Glutamatergic neuron (in vitro differentiated cells): ENCODE measurements at regions not wholly inside any gene's neighbourhood (a gene's known extent, or its start where the extent isn't known, plus 50 kb on each side); places are given as distances from the start of the nearest gene placed in this dataset.

Source experiments
- DNase-seq: peaks from one replicate; pipeline ENCODE4 v3.0.0; 2022
- H3K27ac Mint-ChIP-seq: one replicate; pipeline ENCODE4 v1.8.0; 2020; ENCODE audit warnings: mild to moderate bottlenecking, mixed read lengths, inconsistent platforms; ENCODE audit not compliant: unreplicated experiment
- H3K27me3 Mint-ChIP-seq: one replicate; pipeline ENCODE4 v1.8.0; 2020; ENCODE audit warnings: mild to moderate bottlenecking, moderate library complexity, mixed read lengths, inconsistent platforms; ENCODE audit not compliant: unreplicated experiment
- H3K36me3 Mint-ChIP-seq: one replicate; pipeline ENCODE4 v1.8.0; 2020; ENCODE audit warnings: mild to moderate bottlenecking, mixed read lengths, inconsistent platforms; ENCODE audit not compliant: unreplicated experiment
- H3K4me1 Mint-ChIP-seq: one replicate; pipeline ENCODE4 v1.8.0; 2020; ENCODE audit warnings: mild to moderate bottlenecking, low read depth, mixed read lengths, inconsistent platforms; ENCODE audit not compliant: unreplicated experiment
- H3K4me3 Mint-ChIP-seq: one replicate; pipeline ENCODE4 v1.8.0; 2020; ENCODE audit warnings: mild to moderate bottlenecking, mixed read lengths, inconsistent platforms; ENCODE audit not compliant: unreplicated experiment
- H3K9me3 Mint-ChIP-seq: one replicate; pipeline ENCODE4 v1.8.0; 2020; ENCODE audit warnings: mild to moderate bottlenecking, moderate library complexity, mixed read lengths, inconsistent platforms; ENCODE audit not compliant: unreplicated experiment
- CTCF ChIP-seq: fragments of 200-600 bp; sonication (generic); IDR thresholded peaks from one replicate; pipeline ENCODE4 v1.5.0; 2021; ENCODE audit not compliant: partially characterized antibody, unreplicated experiment

GRCh38 chr9:99573085-99573484 is 248.6 kb upstream of the NR4A3 start:
- H3K27ac Mint-ChIP-seq = no peak overlapping the region
- no peak overlapping the region for H3K4me3 Mint-ChIP-seq
- no peaks in the 10 kb centered on the region for H3K36me3 Mint-ChIP-seq
- no peak for DNase-seq
- TF ChIP-seq CTCF = no peak
- peaks cover 1% of the 10 kb centered on the region for H3K27me3 Mint-ChIP-seq
- H3K9me3 Mint-ChIP-seq = no peaks in the 10 kb centered on the region
- peaks cover 3% of the 10 kb centered on the region for H3K4me1 Mint-ChIP-seq

- Mint-ChIP-seq H3K27me3 (no peaks in the 10 kb centered on the region), H3K4me3 (no peak overlapping the region), H3K9me3 (no peaks in the 10 kb centered on the region), H3K27ac (no peak overlapping the region), H3K4me1 (peaks cover 3% of the 10 kb centered on the region), H3K36me3 (no peaks in the 10 kb centered on the region)
- TF ChIP-seq CTCF = no peak
- DNase-seq = no peak
These were observed 247.8 kb upstream of the NR4A3 start for GRCh38 chr9:99573886-99574285.

- Mint-ChIP-seq H3K9me3 (no peaks in the 10 kb centered on the region), H3K4me1 (peaks cover 4% of the 10 kb centered on the region), H3K4me3 (no peak overlapping the region), H3K27ac (no peak overlapping the region), H3K27me3 (no peaks in the 10 kb centered on the region), H3K36me3 (no peaks in the 10 kb centered on the region)
- TF ChIP-seq CTCF = no peak
- no peak for DNase-seq
These were observed 245.7 kb upstream of the NR4A3 start for GRCh38 chr9:99576002-99576401.

GRCh38 chr9:99576876-99577275 is 244.8 kb upstream of the NR4A3 start:
- Mint-ChIP-seq H3K4me3 (no peak overlapping the region), H3K27ac (no peak overlapping the region), H3K4me1 (peaks cover 7% of the 10 kb centered on the region), H3K9me3 (no peaks in the 10 kb centered on the region), H3K27me3 (no peaks in the 10 kb centered on the region), H3K36me3 (no peaks in the 10 kb centered on the region)
- no peak for DNase-seq
- no peak for TF ChIP-seq CTCF

- H3K36me3 Mint-ChIP-seq = no peaks in the 10 kb centered on the region
- no peak overlapping the region for H3K27ac Mint-ChIP-seq
- DNase-seq = no peak
- H3K4me3 Mint-ChIP-seq = no peak overlapping the region
- no peaks in the 10 kb centered on the region for H3K9me3 Mint-ChIP-seq
- H3K27me3 Mint-ChIP-seq = peaks cover 2% of the 10 kb centered on the region
- no peak for TF ChIP-seq CTCF
- peaks cover 7% of the 10 kb centered on the region for H3K4me1 Mint-ChIP-seq
These were observed 244.3 kb upstream of the NR4A3 start for GRCh38 chr9:99577351-99577750.
